Breast epithelium (tissue), 4 donors: ENCODE measurements at regions not wholly inside any gene's neighbourhood (a gene's known extent, or its start where the extent isn't known, plus 50 kb on each side); places are given as distances from the start of the nearest gene placed in this dataset.

Experiments used
- DNase-seq, 2 donors: peaks; one replicate each; pipeline ENCODE4 v3.0.0-alpha.2; 2019; ENCODE audit warnings: low spot score in 2 of 2
- H3K27ac ChIP-seq, 2 donors: fragments of 200-600 bp; sonication (generic) in 1 of 2; one replicate each; pipeline ENCODE4 v1.5.1; 2016 to 2019; ENCODE audit warnings: mild to moderate bottlenecking in 1 of 2
- H3K27me3 ChIP-seq, 2 donors: fragments of 200-600 bp; sonication (generic) in 1 of 2; one replicate each; pipeline versions ENCODE4 v1.5.1 to v1.6.0; 2017 to 2019; ENCODE audit warnings: control low read depth in 1 of 2, mild to moderate bottlenecking in 1 of 2
- H3K36me3 ChIP-seq: fragments of 200-600 bp; one replicate; pipeline ENCODE4 v1.5.1; 2019
- H3K4me1 ChIP-seq, 2 donors: fragments of 200-600 bp; sonication (generic); one replicate each; pipeline ENCODE4 v1.5.1; 2016 to 2019; ENCODE audit warnings: control low read depth in 1 of 2
- H3K4me3 ChIP-seq, 3 donors: fragments of 200-600 bp; sonication (generic); 1 replicate in 2 of 3; 2 replicates in 1 of 3; pipeline ENCODE4 v1.5.1; 2016 to 2019; ENCODE audit warnings: mild to moderate bottlenecking in 3 of 3, moderate library complexity in 2 of 3
- H3K9me3 ChIP-seq, 2 donors: fragments of 200-600 bp; sonication (generic) in 1 of 2; one replicate each; pipeline ENCODE4 v1.5.1; 2016 to 2019; ENCODE audit warnings: control low read depth in 1 of 2
- POLR2A ChIP-seq: fragments of 450-650 bp; IDR thresholded peaks from one replicate; pipeline ENCODE4 v1.6.1; 2016; ENCODE audit warnings: antibody characterized with exemption, mild to moderate bottlenecking, moderate library complexity
- POLR2AphosphoS5 ChIP-seq, 3 donors: sonication (generic); formaldehyde crosslinking; IDR thresholded peaks; one replicate each; pipeline ENCODE4 v1.6.1; 2017; ENCODE audit warnings: antibody characterized with exemption in 3 of 3
- intact Hi-C: fragments of 100-400 bp; cut with DNase I; formaldehyde crosslinking; loops from one replicate; pipeline ENCODE4 v1.15.1; 2023; ENCODE audit warnings: low total_unique reads
- TF ChIP-seq, protein P1 (sequence below), 3 donors: fragments of 450-650 bp; IDR thresholded peaks; one replicate each; pipeline ENCODE4 v1.5.1; 2016 to 2017; ENCODE audit warnings: antibody characterized with exemption in 3 of 3, mild to moderate bottlenecking in 3 of 3, moderate library complexity in 3 of 3

DNA sequence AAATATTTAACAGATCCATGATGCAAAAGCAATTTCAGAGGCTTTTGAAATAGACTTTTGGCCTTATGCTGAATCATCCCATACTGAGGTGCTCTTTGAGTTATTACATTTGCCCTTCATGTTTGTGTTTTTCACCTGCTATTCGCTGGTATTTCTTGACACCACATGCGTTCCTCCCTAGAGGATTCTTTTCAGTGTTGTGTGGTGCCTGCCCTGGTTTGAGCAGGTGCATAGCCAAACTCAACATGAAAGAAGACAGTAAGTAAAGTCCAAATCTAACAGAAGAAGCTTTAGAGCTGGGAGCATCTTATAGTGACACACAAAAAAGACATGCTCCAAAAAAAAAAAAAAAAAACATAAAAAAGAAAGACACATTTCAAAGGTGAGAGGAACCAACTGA is 796.3 kb downstream of the SEMA5A start:
- H3K27ac ChIP-seq = no peak overlapping the region
- H3K36me3 ChIP-seq = no peaks in the 10 kb centered on the region
- H3K4me1 ChIP-seq = no peaks in the 10 kb centered on the region
- no peaks in the 10 kb centered on the region for H3K9me3 ChIP-seq
- intact Hi-C loops = no loop called here
- TF ChIP-seq POLR2A = no peak
- no peak for TF ChIP-seq POLR2AphosphoS5 (IDR thresholded peaks at IDR 0.05)
- TF ChIP-seq, protein P1, sequence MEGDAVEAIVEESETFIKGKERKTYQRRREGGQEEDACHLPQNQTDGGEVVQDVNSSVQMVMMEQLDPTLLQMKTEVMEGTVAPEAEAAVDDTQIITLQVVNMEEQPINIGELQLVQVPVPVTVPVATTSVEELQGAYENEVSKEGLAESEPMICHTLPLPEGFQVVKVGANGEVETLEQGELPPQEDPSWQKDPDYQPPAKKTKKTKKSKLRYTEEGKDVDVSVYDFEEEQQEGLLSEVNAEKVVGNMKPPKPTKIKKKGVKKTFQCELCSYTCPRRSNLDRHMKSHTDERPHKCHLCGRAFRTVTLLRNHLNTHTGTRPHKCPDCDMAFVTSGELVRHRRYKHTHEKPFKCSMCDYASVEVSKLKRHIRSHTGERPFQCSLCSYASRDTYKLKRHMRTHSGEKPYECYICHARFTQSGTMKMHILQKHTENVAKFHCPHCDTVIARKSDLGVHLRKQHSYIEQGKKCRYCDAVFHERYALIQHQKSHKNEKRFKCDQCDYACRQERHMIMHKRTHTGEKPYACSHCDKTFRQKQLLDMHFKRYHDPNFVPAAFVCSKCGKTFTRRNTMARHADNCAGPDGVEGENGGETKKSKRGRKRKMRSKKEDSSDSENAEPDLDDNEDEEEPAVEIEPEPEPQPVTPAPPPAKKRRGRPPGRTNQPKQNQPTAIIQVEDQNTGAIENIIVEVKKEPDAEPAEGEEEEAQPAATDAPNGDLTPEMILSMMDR (IDR thresholded peaks at IDR 0.05) = no peak
- DNase-seq = no peak
- H3K27me3 ChIP-seq = no peaks in the 10 kb centered on the region
- no peak overlapping the region for H3K4me3 ChIP-seq

DNA sequence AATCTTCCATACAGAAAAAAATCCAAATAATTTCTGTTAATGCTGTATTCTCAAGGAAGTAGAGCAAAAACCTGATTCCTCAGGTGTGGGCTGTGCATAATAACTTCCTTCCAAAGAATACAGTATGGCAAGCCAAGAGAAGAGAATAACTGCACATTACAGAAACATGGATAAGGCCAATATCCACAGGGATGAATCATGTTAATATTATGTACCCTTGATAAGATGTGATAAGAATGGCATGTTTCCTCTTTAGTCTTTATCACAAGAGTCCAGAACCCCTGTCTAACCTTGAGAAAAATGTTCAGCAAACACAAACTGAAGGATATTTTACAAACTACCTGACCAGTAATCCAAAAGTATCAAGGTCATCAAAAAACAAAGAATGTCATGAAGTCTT is 795.8 kb downstream of the SEMA5A start:
- Histone ChIP-seq H3K9me3 (no peaks in the 10 kb centered on the region), H3K4me1 (no peaks in the 10 kb centered on the region), H3K4me3 (no peak overlapping the region), H3K27me3 (no peaks in the 10 kb centered on the region), H3K27ac (no peak overlapping the region), H3K36me3 (no peaks in the 10 kb centered on the region)
- no peak for DNase-seq
- intact Hi-C loops = no loop called here
- TF ChIP-seq, protein P1 (IDR thresholded peaks at IDR 0.05) = no peak
- TF ChIP-seq POLR2AphosphoS5 (IDR thresholded peaks at IDR 0.05) = no peak
- TF ChIP-seq POLR2A = no peak

DNA sequence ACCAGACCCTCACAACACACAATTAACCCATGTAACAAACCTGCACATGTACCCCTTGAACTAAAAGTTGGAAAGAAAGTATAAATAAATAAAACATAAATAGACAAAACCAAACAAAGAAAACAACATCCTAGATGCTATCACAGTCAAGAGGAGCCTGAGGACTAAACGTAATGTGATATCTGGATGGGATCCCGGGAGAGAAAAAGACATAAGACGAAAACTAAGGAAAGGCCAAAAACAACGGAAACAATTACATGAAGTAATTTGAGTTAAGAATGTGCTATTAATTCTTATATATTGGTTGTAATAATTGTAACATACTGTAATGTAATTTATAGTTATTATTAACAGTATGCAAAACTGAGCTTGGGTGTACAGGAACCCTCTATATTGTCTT is 793.9 kb downstream of the SEMA5A start:
- H3K9me3 ChIP-seq = no peaks in the 10 kb centered on the region
- H3K4me3 ChIP-seq = no peak overlapping the region
- H3K36me3 ChIP-seq = no peaks in the 10 kb centered on the region
- no peaks in the 10 kb centered on the region for H3K4me1 ChIP-seq
- H3K27ac ChIP-seq = no peak overlapping the region
- intact Hi-C loops = no loop called here
- H3K27me3 ChIP-seq = no peaks in the 10 kb centered on the region
- DNase-seq = no peak
- TF ChIP-seq POLR2A = no peak
- TF ChIP-seq POLR2AphosphoS5 (IDR thresholded peaks at IDR 0.05) = no peak
- TF ChIP-seq, protein P1 (IDR thresholded peaks at IDR 0.05) = no peak

DNA sequence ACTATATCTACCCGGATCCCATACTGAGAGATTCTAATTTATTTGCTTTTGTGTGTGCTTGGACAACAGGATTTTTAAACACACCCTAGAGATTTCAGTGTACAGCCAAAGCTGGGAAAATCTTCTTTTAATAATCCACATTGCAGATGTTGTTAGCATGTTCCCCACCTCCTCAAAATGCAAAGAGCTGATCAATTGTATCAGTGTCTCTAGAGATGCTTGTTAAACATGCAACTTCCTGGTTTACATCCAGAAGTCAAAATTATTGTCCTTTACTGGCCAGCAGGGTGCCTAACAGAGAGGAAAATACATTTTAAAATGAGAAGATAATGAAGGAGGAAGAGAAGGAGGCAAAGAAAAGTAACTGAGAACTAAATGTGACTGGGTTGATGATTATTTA is 793.3 kb downstream of the SEMA5A start:
- Histone ChIP-seq H3K9me3 (no peaks in the 10 kb centered on the region), H3K4me1 (no peaks in the 10 kb centered on the region), H3K36me3 (no peaks in the 10 kb centered on the region), H3K27ac (no peak overlapping the region), H3K4me3 (no peak overlapping the region), H3K27me3 (no peaks in the 10 kb centered on the region)
- DNase-seq = no peak
- TF ChIP-seq POLR2A (no peak), POLR2AphosphoS5 (IDR thresholded peaks at IDR 0.05) (no peak)
- TF ChIP-seq, protein P1 (IDR thresholded peaks at IDR 0.05) = no peak
- intact Hi-C loops = no loop called here

DNA sequence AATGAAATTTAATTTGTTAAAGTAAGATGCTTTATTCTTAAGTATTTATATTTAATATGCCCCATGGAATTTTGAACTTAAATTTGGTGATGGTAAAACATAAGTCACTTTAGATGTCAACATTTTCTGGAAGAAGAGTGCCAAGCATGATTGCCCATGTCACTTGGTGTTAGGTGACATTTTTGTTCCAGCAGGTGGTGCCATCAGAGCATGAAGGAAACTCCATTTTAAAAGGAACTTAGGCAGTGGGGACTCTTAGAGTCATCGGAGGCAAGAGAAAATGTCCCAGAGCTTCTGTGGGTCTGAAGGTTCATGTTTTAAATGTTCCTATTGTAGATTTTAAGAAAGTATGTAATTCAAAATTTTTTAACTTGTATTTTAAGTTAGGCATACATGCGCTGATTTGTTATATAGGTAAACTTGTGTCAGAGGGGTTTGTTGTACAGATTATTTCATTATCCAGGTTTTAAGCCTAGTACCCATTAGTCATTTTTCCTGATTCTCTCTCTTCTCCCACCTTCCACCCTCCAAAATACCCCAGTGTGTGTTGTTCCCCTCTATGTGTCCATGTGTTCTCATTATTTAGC is 789.3 kb downstream of the SEMA5A start:
- intact Hi-C loops = no loop called here
- Histone ChIP-seq H3K4me1 (no peaks in the 10 kb centered on the region), H3K27ac (no peak overlapping the region), H3K36me3 (no peaks in the 10 kb centered on the region), H3K4me3 (no peak overlapping the region), H3K27me3 (no peaks in the 10 kb centered on the region), H3K9me3 (peaks cover 4% of the 10 kb centered on the region in 2 donors)
- no peak for DNase-seq
- TF ChIP-seq POLR2A = no peak
- TF ChIP-seq, protein P1 (IDR thresholded peaks at IDR 0.05) = peak in 2 of 3 donors; percentile 24 to 35
